ENCODE measurements at regions not wholly inside any gene's neighbourhood (a gene's known extent, or its start where the extent isn't known, plus 50 kb on each side); places are given as distances from the start of the nearest gene placed in this dataset.

- no peaks in the 10 kb centered on the region for H3K36me3 ChIP-seq
Measured at GRCh38 chr1:222415441-222415840, 132.5 kb downstream of the HHIPL2 start.

DNA sequence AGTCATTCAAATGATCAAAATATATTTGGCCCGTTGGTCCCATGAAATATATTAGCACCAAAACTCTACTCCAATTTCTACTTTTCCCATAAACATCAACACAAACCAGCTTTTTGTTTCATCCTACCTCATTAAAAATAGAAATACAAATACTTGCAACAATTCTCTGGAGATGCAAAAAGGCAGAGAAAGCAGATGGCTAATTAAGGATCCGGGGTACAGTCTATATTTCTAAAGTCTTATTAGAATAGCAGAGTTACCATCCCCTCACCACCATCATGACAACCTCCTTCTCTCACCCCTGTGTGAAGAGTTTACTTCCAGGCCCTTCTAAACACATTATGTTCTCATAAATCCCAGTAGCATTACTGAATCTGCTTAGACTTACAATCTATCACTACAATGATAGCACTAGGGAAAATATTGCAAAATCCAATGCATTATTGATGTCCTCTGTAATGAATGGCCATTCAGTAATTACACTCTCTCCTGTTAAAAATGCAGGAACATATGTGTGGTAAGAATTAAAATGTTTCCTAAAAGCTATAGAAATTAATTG is 133.8 kb downstream of the HHIPL2 start:
- Histone ChIP-seq H3K4me3 (no peak overlapping the region), H3K27ac (no peak overlapping the region), H3K4me1 (no peaks in the 10 kb centered on the region), H3K9me3 (no peaks in the 10 kb centered on the region), H3K27me3 (no peaks in the 10 kb centered on the region), H3K36me3 (no peaks in the 10 kb centered on the region)
- DNase-seq (no peak), ATAC-seq (no peak)
- intact Hi-C loops (cut with DNase I; ENCODE audit: low total_unique reads) (no loop called here), in situ Hi-C loops (cut with MboI; ENCODE audit: low sequenced_read_pairs in 4 of 4) (no loop called here)
- TF ChIP-seq POLR2A (IDR thresholded peaks at IDR 0.05): no peak
- TF ChIP-seq, protein P1, sequence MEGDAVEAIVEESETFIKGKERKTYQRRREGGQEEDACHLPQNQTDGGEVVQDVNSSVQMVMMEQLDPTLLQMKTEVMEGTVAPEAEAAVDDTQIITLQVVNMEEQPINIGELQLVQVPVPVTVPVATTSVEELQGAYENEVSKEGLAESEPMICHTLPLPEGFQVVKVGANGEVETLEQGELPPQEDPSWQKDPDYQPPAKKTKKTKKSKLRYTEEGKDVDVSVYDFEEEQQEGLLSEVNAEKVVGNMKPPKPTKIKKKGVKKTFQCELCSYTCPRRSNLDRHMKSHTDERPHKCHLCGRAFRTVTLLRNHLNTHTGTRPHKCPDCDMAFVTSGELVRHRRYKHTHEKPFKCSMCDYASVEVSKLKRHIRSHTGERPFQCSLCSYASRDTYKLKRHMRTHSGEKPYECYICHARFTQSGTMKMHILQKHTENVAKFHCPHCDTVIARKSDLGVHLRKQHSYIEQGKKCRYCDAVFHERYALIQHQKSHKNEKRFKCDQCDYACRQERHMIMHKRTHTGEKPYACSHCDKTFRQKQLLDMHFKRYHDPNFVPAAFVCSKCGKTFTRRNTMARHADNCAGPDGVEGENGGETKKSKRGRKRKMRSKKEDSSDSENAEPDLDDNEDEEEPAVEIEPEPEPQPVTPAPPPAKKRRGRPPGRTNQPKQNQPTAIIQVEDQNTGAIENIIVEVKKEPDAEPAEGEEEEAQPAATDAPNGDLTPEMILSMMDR (IDR thresholded peaks at IDR 0.05 in 4 of 5, conservative IDR thresholded peaks at IDR 0.05 in 1 of 5): no peak

More at GRCh38 chr1:222415441-222415840, 132.5 kb downstream of the HHIPL2 start:
- Histone ChIP-seq H3K9me3 (no peaks in the 10 kb centered on the region), H3K27me3 (no peaks in the 10 kb centered on the region), H3K4me3 (no peak overlapping the region), H3K4me1 (no peaks in the 10 kb centered on the region), H3K27ac (no peak overlapping the region)
- no peak for ATAC-seq
- DNase-seq: no peak
- intact Hi-C loops (cut with DNase I; ENCODE audit: low total_unique reads): no loop called here
- in situ Hi-C loops (cut with MboI; ENCODE audit: low sequenced_read_pairs in 4 of 4): no loop called here
- no peak for TF ChIP-seq POLR2A (IDR thresholded peaks at IDR 0.05)
- TF ChIP-seq, protein P1 (IDR thresholded peaks at IDR 0.05 in 4 of 5, conservative IDR thresholded peaks at IDR 0.05 in 1 of 5): no peak

DNA sequence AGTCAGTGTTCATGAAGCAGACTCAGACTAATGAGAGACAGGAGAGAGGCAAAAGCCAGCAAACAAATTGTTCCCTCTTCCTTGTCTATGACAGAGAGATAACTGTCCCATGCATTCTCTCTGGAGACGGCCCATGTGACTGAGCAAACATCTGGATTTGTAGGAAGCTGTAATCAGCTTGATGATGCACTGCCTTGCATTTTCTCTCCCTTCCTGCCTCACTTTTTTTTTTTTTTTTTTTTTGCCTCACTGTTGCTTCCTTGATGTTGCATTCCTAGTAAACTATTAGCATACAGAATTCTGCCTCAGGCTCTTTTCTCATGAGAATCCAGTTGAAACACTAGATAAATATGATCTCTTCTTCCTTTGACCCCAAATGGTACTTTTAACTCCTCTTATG is 134.5 kb downstream of the HHIPL2 start:
- Histone ChIP-seq H3K27me3 (no peaks in the 10 kb centered on the region), H3K27ac (no peak overlapping the region), H3K4me3 (no peak overlapping the region), H3K9me3 (no peaks in the 10 kb centered on the region), H3K36me3 (no peaks in the 10 kb centered on the region), H3K4me1 (no peaks in the 10 kb centered on the region)
- in situ Hi-C loops (cut with MboI; ENCODE audit: low sequenced_read_pairs in 4 of 4): no loop called here
- TF ChIP-seq, protein P1 (IDR thresholded peaks at IDR 0.05 in 4 of 5, conservative IDR thresholded peaks at IDR 0.05 in 1 of 5): no peak
- no peak for TF ChIP-seq POLR2A (IDR thresholded peaks at IDR 0.05)
- DNase-seq (no peak), ATAC-seq (no peak)
- intact Hi-C loops (cut with DNase I; ENCODE audit: low total_unique reads): no loop called here

GRCh38 chr1:222404710-222405109 is 143.2 kb downstream of the HHIPL2 start:
- Histone ChIP-seq H3K36me3 (no peaks in the 10 kb centered on the region), H3K27me3 (no peaks in the 10 kb centered on the region), H3K4me1 (no peaks in the 10 kb centered on the region), H3K9me3 (no peaks in the 10 kb centered on the region), H3K4me3 (no peak overlapping the region), H3K27ac (no peak overlapping the region)
- ATAC-seq: no peak
- no peak for TF ChIP-seq POLR2A (IDR thresholded peaks at IDR 0.05)
- TF ChIP-seq, protein P1 (IDR thresholded peaks at IDR 0.05 in 4 of 5, conservative IDR thresholded peaks at IDR 0.05 in 1 of 5): no peak
- intact Hi-C loops (cut with DNase I; ENCODE audit: low total_unique reads) (no loop called here), in situ Hi-C loops (cut with MboI; ENCODE audit: low sequenced_read_pairs in 4 of 4) (no loop called here)
- DNase-seq: no peak

DNA sequence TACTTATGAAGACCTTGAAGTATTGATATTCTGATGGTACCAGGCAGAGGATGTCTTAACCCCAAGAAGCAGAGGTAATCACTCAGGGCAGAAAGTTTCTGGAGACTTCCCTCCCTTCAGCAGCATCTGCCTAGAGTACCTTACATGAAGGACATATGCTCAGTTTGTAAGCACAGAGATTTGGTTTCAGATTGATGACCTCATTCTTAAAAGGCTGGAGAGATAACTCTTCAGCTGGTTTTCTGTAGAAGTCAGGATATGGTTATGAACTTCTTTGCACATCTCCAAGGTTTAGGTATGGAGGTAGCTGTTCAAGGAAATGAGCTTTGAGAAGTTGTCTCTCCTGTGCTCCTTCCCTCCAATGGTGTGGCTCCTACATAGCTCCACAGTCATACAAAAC is 148.7 kb downstream of the HHIPL2 start:
- Histone ChIP-seq H3K27me3 (no peaks in the 10 kb centered on the region), H3K36me3 (no peaks in the 10 kb centered on the region), H3K4me3 (no peak overlapping the region), H3K27ac (no peak overlapping the region), H3K4me1 (no peaks in the 10 kb centered on the region), H3K9me3 (no peaks in the 10 kb centered on the region)
- TF ChIP-seq, protein P1 (IDR thresholded peaks at IDR 0.05 in 4 of 5, conservative IDR thresholded peaks at IDR 0.05 in 1 of 5): no peak
- no peak for TF ChIP-seq POLR2A (IDR thresholded peaks at IDR 0.05)
- ATAC-seq: no peak
- intact Hi-C loops (cut with DNase I; ENCODE audit: low total_unique reads) (no loop called here), in situ Hi-C loops (cut with MboI; ENCODE audit: low sequenced_read_pairs in 4 of 4) (no loop called here)
- DNase-seq: no peak
